Muscle of arm (tissue), 1 donor: ENCODE measurements at regions not wholly inside any gene's neighbourhood (a gene's known extent, or its start where the extent isn't known, plus 50 kb on each side); places are given as distances from the start of the nearest gene placed in this dataset.

Experiments
- DNase-seq: peaks from one replicate; pipeline ENCODE4 v3.0.0-alpha.2; 2013

DNA sequence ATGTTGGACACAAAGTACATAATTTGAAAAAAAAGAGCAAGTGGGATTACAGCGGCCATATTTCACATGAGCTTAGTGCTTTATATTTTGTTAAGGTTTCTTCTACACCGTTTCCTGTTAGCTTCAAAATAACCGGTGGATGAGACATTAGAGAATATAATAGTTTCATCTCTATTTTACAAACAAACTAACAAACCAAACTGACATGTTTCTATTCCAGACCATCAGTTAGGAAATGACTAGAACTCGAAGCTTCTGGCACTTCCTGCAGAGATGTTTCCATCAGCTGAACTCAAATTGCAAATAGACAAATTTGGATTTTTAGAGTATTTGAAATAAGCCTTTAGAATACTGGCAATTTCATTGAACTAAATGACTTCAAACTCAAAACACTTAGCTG lies 86.5 kb downstream of the MTRR start:
- no peak for DNase-seq

DNA sequence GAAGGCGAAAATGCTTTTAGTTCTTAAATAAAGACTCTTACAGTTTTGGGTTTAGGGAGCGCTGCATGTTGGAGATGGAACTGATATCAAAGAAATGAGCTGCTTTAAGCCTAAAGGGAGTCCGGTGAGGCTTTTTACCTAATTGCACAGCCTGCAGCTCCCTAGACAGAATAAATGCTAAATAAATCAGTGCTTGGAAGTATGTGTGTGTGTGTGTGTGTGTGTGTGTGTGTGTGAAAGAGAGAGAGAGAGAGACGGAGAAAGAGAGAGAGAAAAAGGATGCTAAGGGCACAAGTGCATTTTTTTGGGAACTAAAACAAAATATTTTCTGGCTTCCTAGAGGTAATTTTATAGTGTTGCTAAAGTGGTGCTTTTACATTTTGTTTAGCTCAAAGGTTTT lies 88.4 kb downstream of the MTRR start:
- DNase-seq = no peak

DNA sequence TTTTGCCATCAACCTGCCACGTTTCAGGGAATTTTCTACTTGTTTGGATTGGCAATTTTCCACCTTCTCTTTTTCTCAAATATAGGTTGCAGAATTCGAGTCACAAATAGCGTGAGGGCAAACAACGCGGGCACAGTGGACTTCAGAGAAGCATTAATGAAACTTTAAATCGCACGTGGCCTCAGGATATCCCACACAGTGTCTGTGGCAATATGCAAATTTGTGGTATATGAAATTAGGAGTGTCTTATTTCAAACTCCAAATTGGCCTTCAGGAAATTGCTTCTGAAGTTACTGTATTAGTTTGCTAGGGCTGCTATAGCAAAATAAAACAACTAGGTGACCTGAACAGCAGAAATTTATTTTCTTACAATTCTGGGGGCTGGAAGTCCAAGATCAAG lies 91.2 kb downstream of the MTRR start:
- DNase-seq = no peak

DNA sequence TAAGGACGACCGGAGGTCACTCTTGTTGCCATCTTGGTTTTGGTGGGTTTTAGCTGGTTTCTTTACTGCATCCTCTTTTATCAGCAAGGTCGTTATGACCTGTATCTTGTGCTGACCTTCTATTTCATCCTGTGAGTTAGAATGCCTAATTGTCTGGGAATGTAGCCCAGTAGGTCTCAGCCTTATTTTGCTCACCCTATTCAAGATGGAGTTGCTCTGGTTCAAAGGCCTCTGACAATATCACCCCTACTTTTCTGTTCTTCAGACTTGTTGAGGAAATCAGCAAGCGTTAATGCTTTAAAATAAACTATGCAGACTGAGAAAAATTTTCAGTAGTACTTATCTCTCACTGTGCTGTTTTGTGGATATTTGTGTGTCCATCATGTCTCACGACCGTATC lies 92.6 kb downstream of the MTRR start:
- no peak for DNase-seq

DNA sequence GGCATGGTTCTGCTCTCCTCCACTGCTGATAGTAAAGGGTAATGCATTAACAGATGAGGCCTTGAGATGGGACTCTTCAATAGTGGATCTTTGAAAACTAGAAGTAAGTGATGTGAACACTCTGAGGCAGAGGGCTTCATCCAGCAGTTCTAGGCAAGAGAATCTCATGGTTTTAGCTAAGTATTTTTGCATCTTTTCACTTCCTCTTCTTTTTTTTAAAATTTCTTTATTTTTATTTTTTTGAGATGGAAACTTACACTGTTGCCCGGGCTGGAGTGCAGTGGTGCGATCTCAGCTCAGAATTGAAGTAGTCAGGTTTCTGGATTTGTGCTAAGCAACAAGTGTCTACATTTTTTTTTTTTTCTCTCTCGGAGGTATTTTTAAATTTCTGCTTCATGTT lies 101.9 kb downstream of the MTRR start:
- DNase-seq = no peak

- no peak for DNase-seq
These were observed 107.7 kb downstream of the MTRR start for GRCh38 chr5:7976411-7977190.

DNA sequence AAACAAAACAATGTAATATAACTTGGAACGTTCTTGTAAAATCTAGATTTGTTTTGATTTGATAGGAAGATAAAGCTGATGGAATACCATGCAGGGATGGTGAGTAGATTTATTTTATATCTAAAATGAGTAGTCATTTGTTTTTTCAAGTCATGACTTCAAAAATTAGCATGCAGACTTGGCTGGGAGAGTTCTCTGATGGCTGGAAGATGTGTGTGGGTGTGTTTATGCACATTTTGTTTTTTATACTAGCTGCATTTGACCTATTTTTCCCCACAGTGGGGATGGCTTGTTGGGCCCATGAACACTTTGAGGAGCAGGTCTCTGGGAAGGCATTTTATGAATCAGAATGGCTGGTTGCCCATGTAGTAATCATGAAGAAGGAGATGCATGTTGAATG lies 109.2 kb downstream of the MTRR start:
- no peak for DNase-seq

DNA sequence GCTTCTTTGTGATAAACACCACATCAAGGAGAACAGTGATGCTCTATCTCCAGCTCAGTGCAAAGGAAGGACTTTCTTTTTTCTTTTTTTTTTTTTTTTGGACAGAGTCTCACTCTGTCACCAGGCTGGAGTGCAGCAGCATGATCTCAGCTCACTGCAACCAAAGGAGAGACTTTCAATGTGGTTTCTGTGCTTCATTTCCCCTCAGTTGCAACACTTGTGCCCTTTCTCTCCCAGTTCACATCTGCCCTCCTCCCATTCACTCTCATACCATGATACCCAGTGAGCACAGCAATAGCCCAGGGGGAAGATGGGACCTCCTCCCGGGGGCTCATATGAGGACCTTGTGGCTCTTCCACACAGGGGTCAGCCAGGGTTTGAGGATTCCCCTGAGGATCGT lies 110.0 kb downstream of the MTRR start:
- no peak for DNase-seq

DNA sequence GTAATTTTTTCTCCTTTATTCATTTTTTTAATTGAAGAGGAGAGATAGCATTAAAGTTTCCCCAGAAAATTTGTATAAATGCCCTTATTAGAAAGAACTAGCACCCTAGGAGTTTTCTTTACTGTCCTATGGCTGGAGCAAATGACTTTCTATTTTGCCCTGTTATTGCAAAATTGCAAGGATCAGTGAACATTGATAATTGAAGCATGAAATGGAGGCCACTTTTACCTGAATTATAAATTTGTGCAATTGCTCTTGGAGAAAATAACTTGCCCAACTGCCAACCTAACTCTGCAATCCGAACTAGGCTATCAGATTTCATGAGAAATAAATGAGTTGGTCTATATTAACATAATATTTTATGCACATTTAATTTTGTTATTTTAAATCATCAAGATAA lies 111.9 kb downstream of the MTRR start:
- no peak for DNase-seq

DNA sequence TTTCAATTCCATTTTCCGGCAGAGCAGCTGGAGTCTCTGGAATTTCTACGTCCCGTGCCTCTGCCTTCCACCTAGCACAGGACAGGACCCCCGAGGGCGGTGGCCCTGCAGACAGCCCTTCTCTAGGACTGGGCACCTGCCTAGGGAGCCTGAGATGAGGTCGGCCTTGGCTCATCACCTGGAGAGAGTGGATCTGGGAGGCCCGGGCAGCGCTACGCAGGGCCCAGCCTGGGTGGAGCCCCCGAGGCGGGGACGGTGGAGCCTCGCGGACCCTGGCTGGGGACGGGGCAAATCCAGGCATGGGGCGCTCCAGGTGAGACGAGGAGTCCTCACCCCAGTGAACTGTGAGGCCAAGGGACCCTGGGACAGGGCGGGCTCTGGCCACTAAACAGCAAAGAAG lies 114.5 kb downstream of the MTRR start:
- no peak for DNase-seq

DNA sequence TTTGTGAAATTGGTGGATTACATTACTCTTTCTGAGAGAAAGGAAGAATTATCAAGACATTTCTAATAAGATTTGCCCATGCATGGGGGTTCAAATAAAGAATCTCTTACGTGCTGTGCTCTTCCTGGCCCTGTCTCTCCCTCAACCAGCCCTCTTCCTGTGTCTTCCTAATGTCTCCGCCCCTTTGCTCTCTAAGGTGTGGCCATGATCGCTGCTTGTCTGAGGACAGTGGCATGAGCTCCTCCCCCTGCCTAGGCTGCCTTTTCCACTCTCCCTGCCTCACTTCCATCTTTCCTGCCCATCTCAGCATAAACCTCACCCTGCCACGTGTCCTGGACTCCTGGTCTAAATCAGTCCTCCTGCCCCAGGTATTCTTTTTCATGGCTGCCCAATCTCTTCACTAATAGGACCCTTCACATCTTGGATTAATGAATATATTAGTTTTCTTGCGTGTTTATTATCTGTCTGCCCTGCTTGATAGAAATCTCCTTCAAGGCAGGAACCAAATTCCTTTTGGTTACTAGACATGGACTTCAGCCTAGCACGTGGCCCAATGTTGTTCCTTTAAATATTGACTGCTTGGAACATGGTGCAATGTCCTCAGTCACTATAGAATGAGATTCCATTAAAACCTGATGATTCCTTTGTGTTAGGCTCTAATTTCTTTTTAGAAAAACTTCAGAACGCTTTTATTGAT lies 122.3 kb downstream of the MTRR start:
- DNase-seq = no peak

DNA sequence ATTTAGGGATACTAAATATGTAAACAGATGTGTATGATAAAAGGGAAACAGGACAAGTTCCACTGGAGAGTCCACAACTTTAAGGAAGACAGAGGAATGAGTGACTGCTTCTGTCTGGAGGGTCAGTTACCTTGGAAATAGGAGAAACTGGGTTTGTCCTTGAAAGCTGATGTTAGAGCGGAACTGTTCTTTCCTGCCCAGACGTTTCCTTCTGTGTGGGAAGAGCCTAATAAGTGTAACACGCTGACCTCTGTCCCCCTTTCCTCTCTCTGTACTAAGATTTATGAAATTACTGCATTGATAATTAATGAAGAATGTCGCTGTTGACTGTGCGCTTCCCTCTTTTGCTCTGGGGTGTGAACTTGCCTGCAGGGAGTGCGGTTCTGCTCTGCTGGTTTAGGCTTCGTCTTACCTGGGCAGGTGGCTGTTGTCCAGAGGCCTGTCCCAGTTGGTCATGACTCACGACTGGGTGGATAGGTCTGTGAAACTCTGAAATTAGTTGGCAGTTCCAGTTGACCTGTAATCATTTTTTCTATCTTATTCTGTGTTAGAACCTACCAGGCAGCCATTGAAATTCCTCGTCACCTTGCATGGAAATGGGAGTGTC lies 126.8 kb downstream of the MTRR start:
- DNase-seq = no peak

- DNase-seq = no peak
These were observed 136.5 kb downstream of the MTRR start for GRCh38 chr5:8005416-8005815.

DNA sequence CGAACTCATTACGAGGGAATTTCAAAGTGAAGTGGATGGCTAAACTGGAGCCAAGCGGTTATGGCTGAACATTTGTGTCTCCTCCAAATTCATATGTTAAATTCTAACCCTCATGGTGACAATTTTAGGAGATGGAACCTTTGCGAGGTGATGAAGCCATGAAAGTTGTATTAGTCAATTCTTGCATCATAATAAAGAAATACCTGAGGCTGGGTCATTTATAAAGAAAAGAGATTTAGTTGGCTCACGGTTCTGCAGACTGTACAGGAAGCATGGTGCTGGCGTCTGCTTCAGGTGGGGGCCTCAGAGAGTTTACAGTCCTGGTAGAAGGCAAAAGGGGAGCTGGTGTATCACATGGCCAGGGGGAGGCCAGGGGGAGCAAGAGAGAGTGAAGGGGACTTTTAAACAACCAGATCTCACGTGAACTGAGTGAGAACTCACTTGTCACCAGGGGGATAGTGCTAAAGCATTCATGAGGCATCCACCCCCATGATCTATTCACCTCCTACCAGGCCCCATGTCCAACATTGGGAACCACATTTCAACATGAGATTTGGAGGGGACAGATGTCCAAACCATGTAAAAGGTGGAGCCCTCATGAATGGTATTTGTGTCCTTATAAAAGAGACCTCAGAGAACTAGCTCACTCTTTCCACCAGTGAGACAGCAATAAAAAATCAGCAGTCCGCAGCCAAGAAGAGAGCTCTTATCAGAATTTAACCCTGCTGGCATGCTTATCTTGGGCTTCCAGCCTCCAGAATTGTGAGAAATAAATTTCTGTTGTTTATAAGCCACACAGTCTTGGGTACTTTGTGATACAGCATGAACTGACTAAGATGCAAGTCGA lies 143.4 kb downstream of the MTRR start:
- DNase-seq = no peak

DNA sequence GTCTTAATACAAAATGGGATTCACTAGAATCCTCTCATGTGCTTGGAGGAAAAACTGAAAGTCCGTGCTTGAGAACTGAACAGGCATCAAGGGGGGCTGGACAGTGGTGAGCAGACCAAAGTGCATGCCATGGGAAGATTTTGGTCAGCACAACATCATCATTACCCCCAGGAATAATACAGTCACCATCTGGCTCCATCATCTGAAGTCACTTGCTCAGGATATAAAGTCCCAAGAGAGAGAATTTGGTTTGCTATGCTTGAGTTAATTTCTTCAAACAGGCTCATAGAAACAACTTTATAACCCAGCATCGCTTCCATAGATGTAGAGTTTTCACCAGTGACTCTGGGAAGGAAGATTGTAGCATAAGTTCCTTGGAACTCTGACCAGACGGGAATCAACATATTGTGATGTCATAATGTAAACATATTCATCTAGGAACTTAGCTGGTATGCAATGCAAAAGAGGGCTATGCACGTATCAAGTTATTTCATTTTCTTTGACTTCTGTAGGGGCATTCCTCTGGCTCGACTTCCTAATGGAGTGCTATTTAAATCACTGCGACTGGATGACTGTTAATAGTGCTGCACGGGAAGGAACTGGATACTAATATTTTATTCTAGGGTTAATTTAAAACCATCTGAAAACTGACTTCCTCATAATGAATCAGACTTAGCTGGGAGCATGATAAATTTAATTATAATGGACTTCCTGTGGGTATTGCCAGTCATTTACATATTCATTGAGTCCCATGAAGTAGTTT lies 145.2 kb downstream of the MTRR start:
- DNase-seq = peak; percentile 4

- DNase-seq = no peak
These were observed 150.8 kb downstream of the MTRR start for GRCh38 chr5:8019719-8020218.

GRCh38 chr5:8020861-8021514 lies 152.0 kb downstream of the MTRR start:
- no peak for DNase-seq

DNA sequence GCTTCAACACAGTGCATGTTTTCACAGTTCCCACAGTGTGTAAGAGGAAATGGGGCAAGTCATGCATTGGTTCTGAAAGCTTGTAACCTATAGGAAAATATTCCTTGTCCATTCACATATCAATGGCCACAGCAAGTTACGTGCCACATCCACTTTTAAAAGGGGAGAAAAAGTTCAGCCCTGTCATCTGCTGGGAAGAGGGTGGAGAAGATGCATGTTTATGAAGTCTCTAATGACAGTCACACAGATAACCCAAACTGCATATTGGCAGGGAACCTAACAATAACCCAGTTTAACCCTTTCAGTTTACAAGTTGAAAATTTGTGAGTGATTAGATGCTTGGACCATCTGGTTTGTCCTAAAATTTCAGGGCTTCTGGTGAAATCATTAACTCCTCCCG lies 159.3 kb downstream of the MTRR start:
- no peak for DNase-seq

DNA sequence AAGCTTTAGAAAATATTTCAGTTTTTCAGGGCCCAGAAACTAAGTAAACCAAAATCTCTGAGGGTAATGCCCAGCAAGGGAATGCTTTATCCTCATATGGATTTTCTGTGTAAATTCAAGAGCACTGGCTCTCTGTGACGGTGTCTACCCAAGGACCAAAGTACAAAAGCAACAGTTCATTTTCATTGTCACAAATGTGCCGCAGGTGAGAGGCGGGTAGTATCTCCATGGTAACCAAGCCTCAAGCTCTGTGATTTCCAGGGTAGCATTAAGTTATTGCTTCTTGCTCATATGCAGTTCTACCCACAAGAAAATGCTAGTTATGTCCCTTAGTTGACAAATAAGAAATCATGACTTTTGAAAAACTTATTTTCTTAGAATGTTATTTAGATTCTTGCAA lies 164.3 kb downstream of the MTRR start:
- no peak for DNase-seq

GRCh38 chr5:8034852-8035251 lies 165.9 kb downstream of the MTRR start:
- DNase-seq = no peak

GRCh38 chr5:8048920-8049319 lies 180.0 kb downstream of the MTRR start:
- DNase-seq = peak; percentile 33
